Hepatocyte (in vitro differentiated cells): ENCODE measurements at regions not wholly inside any gene's neighbourhood (a gene's known extent, or its start where the extent isn't known, plus 50 kb on each side); places are given as distances from the start of the nearest gene placed in this dataset.

Experiments used
- DNase-seq: peaks from one replicate; pipeline ENCODE4 v3.0.0-alpha.2; 2016; ENCODE audit warnings: low spot score
- H2AFZ ChIP-seq: fragments of 200-600 bp; sonication (generic); 2 replicates; pipeline ENCODE4 v1.6.0; 2016; ENCODE audit warnings: antibody characterized with exemption, mild to moderate bottlenecking
- H3K27ac ChIP-seq: fragments of 200-600 bp; sonication (generic); 2 replicates; pipeline ENCODE4 v1.5.1; 2016; ENCODE audit warnings: mild to moderate bottlenecking
- H3K27me3 ChIP-seq: fragments of 200-600 bp; sonication (generic); 2 replicates; pipeline ENCODE4 v1.6.1; 2016
- H3K36me3 ChIP-seq: fragments of 200-600 bp; sonication (generic); replicated peaks from 2 replicates; pipeline ENCODE4 v1.5.1; 2016; ENCODE audit warnings: low read depth; ENCODE audit not compliant: insufficient read depth
- H3K4me1 ChIP-seq: fragments of 200-600 bp; sonication (generic); 2 replicates; pipeline ENCODE4 v1.5.1; 2016; ENCODE audit warnings: mild to moderate bottlenecking, moderate library complexity; ENCODE audit not compliant: insufficient read depth
- H3K4me2 ChIP-seq: fragments of 200-600 bp; sonication (generic); 2 replicates; pipeline ENCODE4 v1.6.0; 2016
- H3K4me3 ChIP-seq: fragments of 200-600 bp; sonication (generic); 2 replicates; pipeline ENCODE4 v1.5.1; 2016; ENCODE audit warnings: mild to moderate bottlenecking
- H3K79me2 ChIP-seq: fragments of 200-600 bp; sonication (generic); 2 replicates; pipeline ENCODE4 v1.6.0; 2017; ENCODE audit warnings: mild to moderate bottlenecking
- H3K9me2 ChIP-seq: fragments of 200-600 bp; sonication (generic); replicated peaks from 2 replicates; pipeline ENCODE4 v1.6.0; 2017; ENCODE audit warnings: mild to moderate bottlenecking; ENCODE audit not compliant: insufficient read depth
- H3K9me3 ChIP-seq: fragments of 200-600 bp; sonication (generic); 2 replicates; pipeline ENCODE4 v1.5.1; 2016; ENCODE audit warnings: low read depth, mild to moderate bottlenecking
- H4K20me1 ChIP-seq: fragments of 200-600 bp; sonication (generic); 2 replicates; pipeline ENCODE4 v1.6.0; 2016; ENCODE audit warnings: mild to moderate bottlenecking; ENCODE audit not compliant: insufficient read depth, poor library complexity, severe bottlenecking
- CTCF ChIP-seq: fragments of 200-600 bp; sonication (generic); IDR thresholded peaks from 2 replicates; pipeline ENCODE4 v1.5.1; 2016; ENCODE audit warnings: antibody characterized with exemption, mild to moderate bottlenecking; ENCODE audit not compliant: poor library complexity
- EZH2 ChIP-seq: fragments of 200-600 bp; sonication (generic); IDR thresholded peaks from 2 replicates; pipeline ENCODE4 v1.6.1; 2016; ENCODE audit warnings: antibody characterized with exemption, mild to moderate bottlenecking, borderline replicate concordance
- EZH2phosphoT487 ChIP-seq: fragments of 200-600 bp; sonication (generic); IDR thresholded peaks from one replicate; pipeline ENCODE4 v1.6.1; 2018; ENCODE audit warnings: antibody characterized with exemption, mild to moderate bottlenecking, low read depth, moderate library complexity; ENCODE audit not compliant: unreplicated experiment, severe bottlenecking
- WGBS: methylation state at CpG from one replicate; pipeline ENCODE4 v1.1.6; 2016; ENCODE audit warnings: low lambda C conversion rate; ENCODE audit errors: missing lambda C conversion rate; 5-methylcytosine and 5-hydroxymethylcytosine counted together

- H3K79me2 ChIP-seq, result no peaks in the 10 kb centered on the region
- peaks cover 3% of the 10 kb centered on the region for H3K27me3 ChIP-seq
- no peak overlapping the region for H3K4me2 ChIP-seq
- no peaks in the 10 kb centered on the region for H3K9me2 ChIP-seq
- TF ChIP-seq EZH2 (no peak), CTCF (no peak), EZH2phosphoT487 (no peak)
- DNase-seq, result no peak
- H4K20me1 ChIP-seq, result no peaks in the 10 kb centered on the region
- H2AFZ ChIP-seq, result no peak overlapping the region
- H3K27ac ChIP-seq, result no peak overlapping the region
- no peak overlapping the region for H3K4me3 ChIP-seq
- peaks cover 9% of the 10 kb centered on the region for H3K4me1 ChIP-seq
- H3K9me3 ChIP-seq, result no peaks in the 10 kb centered on the region
- no peaks in the 10 kb centered on the region for H3K36me3 ChIP-seq
- WGBS, result 81% methylated on average over 8 of the region's 8 CpGs
Observed at GRCh38 chr5:61604076-61605025, 272.3 kb downstream of the ZSWIM6 start.

- 82% methylated on average over 9 of the region's 9 CpGs for WGBS
- no peaks in the 10 kb centered on the region for H3K79me2 ChIP-seq
- no peak overlapping the region for H3K27ac ChIP-seq
- H3K4me2 ChIP-seq, result no peak overlapping the region
- TF ChIP-seq EZH2phosphoT487, result no peak
- no peak for TF ChIP-seq CTCF
- TF ChIP-seq EZH2, result no peak
- H3K27me3 ChIP-seq, result peaks cover 3% of the 10 kb centered on the region
- no peak overlapping the region for H3K4me3 ChIP-seq
- H3K9me3 ChIP-seq, result no peaks in the 10 kb centered on the region
- no peaks in the 10 kb centered on the region for H3K36me3 ChIP-seq
- no peak for DNase-seq
- no peaks in the 10 kb centered on the region for H3K9me2 ChIP-seq
- H2AFZ ChIP-seq, result no peak overlapping the region
- H3K4me1 ChIP-seq, result no peaks in the 10 kb centered on the region
- H4K20me1 ChIP-seq, result no peaks in the 10 kb centered on the region
Observed at GRCh38 chr5:61609840-61610677, 278.0 kb downstream of the ZSWIM6 start.

GRCh38 chr5:61610678-61611024, 278.6 kb downstream of the ZSWIM6 start:
- 74% methylated on average over 7 of the region's 7 CpGs for WGBS
- Histone ChIP-seq H3K79me2 (no peaks in the 10 kb centered on the region), H2AFZ (no peak overlapping the region), H3K9me3 (no peaks in the 10 kb centered on the region), H4K20me1 (no peaks in the 10 kb centered on the region), H3K4me2 (no peak overlapping the region), H3K27ac (no peak overlapping the region), H3K9me2 (no peaks in the 10 kb centered on the region), H3K27me3 (peaks cover 3% of the 10 kb centered on the region), H3K4me1 (no peaks in the 10 kb centered on the region), H3K4me3 (no peak overlapping the region), H3K36me3 (no peaks in the 10 kb centered on the region)
- TF ChIP-seq CTCF, result no peak
- no peak for TF ChIP-seq EZH2
- TF ChIP-seq EZH2phosphoT487, result no peak
- DNase-seq, result no peak
